HCT116 (cell line): ENCODE measurements at regions not wholly inside any gene's neighbourhood (a gene's known extent, or its start where the extent isn't known, plus 50 kb on each side); places are given as distances from the start of the nearest gene placed in this dataset.

Experiments
- ATAC-seq: fragments of 200-7000 bp; cut with Tn5 transposase; 2 replicates; pipeline ENCODE4 v1.9.1; 2020; ENCODE audit warnings: mild to moderate bottlenecking, moderate library complexity
- BruUV-seq: library from RNA; stranded (reverse); fragments of 400-500 nt; replicated peaks from 2 replicates; lab custom pipeline; 2021; lab: Mats Ljungman, UMichigan
- CTCF ChIA-PET: fragments of 300-600 bp; sonication (Branson Sonifier 250); formaldehyde crosslinking; loops from one replicate; lab custom pipeline; 2021; ENCODE audit warnings: antibody characterized with exemption; lab: Charles Lee
- POLR2A ChIA-PET: fragments of 300-600, 350-600 bp; sonication (Branson Sonifier 250); formaldehyde crosslinking; loops from one replicate; lab custom pipeline; 2021; ENCODE audit warnings: antibody characterized with exemption; lab: Charles Lee
- RAD21 ChIA-PET, 2 experiments: fragments of 300-600 bp; sonication (Branson Sonifier 250); formaldehyde crosslinking; loops; one replicate each; lab custom pipeline; 2023; ENCODE audit warnings: low total read pairs in 2 of 2; ENCODE audit not compliant: uncharacterized antibody in 2 of 2, unreplicated experiment in 2 of 2, low non-redundant PET in 1 of 2; lab: Charles Lee
- DNase-seq: peaks from one replicate; pipeline ENCODE4 v3.0.0-alpha.2; 2010; ENCODE audit warnings: low read depth, low spot score
- H2AFZ ChIP-seq: fragments of 200-600 bp; shearing (Covaris generic), sonication (generic); 2 replicates; pipeline ENCODE4 v1.6.1; 2017; ENCODE audit warnings: low read depth, mixed run types, mixed read lengths, antibody characterized with exemption, low read length; ENCODE audit not compliant: poor library complexity, severe bottlenecking
- H3K27ac ChIP-seq: 2 replicates; pipeline ENCODE4 v1.5.1; 2012; ENCODE audit warnings: low read depth, low read length
- H3K27me3 ChIP-seq: fragments of 200-600 bp; sonication (generic); 2 replicates; pipeline ENCODE4 v1.6.1; 2016; ENCODE audit warnings: mixed run types, low read length, mixed read lengths; ENCODE audit not compliant: insufficient read depth
- H3K36me3 ChIP-seq, 2 experiments: fragments of 200-500 bp in 1 of 2; fragments of 200-600 bp in 1 of 2; sonication (Bioruptor generic) in 1 of 2; sonication (generic) in 1 of 2; 2 replicates each; pipeline versions ENCODE4 v1.5.1 to v1.6.1; 2014 to 2016; ENCODE audit warnings: low read length in 2 of 2, inconsistent platforms in 1 of 2, mixed read lengths in 1 of 2, mixed run types in 1 of 2; ENCODE audit not compliant: insufficient read depth in 2 of 2, control insufficient read depth in 1 of 2
- H3K4me1 ChIP-seq, 2 experiments: fragments of 200-600 bp in 1 of 2; sonication (generic) in 1 of 2; 2 replicates each; pipeline versions ENCODE4 v1.5.1 to v1.6.1; 2012 to 2017; ENCODE audit warnings: low read length in 2 of 2, inconsistent platforms in 1 of 2, mild to moderate bottlenecking in 1 of 2, mixed read lengths in 1 of 2, mixed run types in 1 of 2, moderate library complexity in 1 of 2; ENCODE audit not compliant: insufficient read depth in 2 of 2, control insufficient read depth in 1 of 2
- H3K4me2 ChIP-seq: fragments of 200-600 bp; sonication (generic); 2 replicates; pipeline ENCODE4 v1.6.1; 2017; ENCODE audit warnings: mixed run types, low read length, mixed read lengths
- H3K4me3 ChIP-seq, 2 experiments: fragments of 200-600 bp in 1 of 2; sonication (generic) in 1 of 2; replicated peaks in 1 of 2; 2 replicates each; pipeline ENCODE4 v1.5.1; 2011 to 2016; ENCODE audit warnings: low read length in 2 of 2, control low read depth in 1 of 2, low read depth in 1 of 2, mild to moderate bottlenecking in 1 of 2, mixed read lengths in 1 of 2, mixed run types in 1 of 2
- H3K79me2 ChIP-seq: fragments of 200-600 bp; sonication (generic); 2 replicates; pipeline ENCODE4 v1.6.1; 2017; ENCODE audit warnings: mild to moderate bottlenecking, mixed run types, low read length, moderate library complexity, mixed read lengths; ENCODE audit not compliant: insufficient read depth
- H3K9ac ChIP-seq: fragments of 200-600 bp; sonication (generic); 2 replicates; pipeline ENCODE4 v1.6.1; 2016; ENCODE audit warnings: low read length, mixed read lengths
- H3K9me2 ChIP-seq: fragments of 200-600 bp; sonication (generic), shearing (Covaris generic); 2 replicates; pipeline ENCODE4 v1.6.1; 2017; ENCODE audit warnings: mixed run types, mild to moderate bottlenecking, moderate library complexity; ENCODE audit not compliant: insufficient read depth
- H3K9me3 ChIP-seq, 2 experiments: fragments of 200-500 bp in 1 of 2; fragments of 200-600 bp in 1 of 2; sonication (Bioruptor generic) in 1 of 2; sonication (generic) in 1 of 2; 2 replicates each; pipeline ENCODE4 v1.6.1; 2014 to 2017; ENCODE audit warnings: low read length in 2 of 2, mixed read lengths in 2 of 2, inconsistent platforms in 1 of 2, low read depth in 1 of 2, mild to moderate bottlenecking in 1 of 2, mixed run types in 1 of 2, moderate library complexity in 1 of 2; ENCODE audit not compliant: control insufficient read depth in 1 of 2, insufficient read depth in 1 of 2
- H4K20me1 ChIP-seq: fragments of 200-600 bp; sonication (generic), shearing (Covaris generic); 2 replicates; pipeline ENCODE4 v1.6.1; 2017; ENCODE audit warnings: mixed run types, mild to moderate bottlenecking, moderate library complexity; ENCODE audit not compliant: insufficient read depth
- CBX3 ChIP-seq: IDR thresholded peaks from 2 replicates; pipeline ENCODE4 v1.6.1; 2012; ENCODE audit warnings: low read depth
- CEBPB ChIP-seq: IDR thresholded peaks from 2 replicates; pipeline ENCODE4 v1.6.1; 2012; ENCODE audit warnings: low read depth
- EGR1 ChIP-seq: IDR thresholded peaks from 2 replicates; pipeline ENCODE4 v1.6.1; 2012; ENCODE audit warnings: low read depth
- EZH2phosphoT487 ChIP-seq: fragments of 200-600 bp; IDR thresholded peaks from 2 replicates; pipeline ENCODE4 v1.6.1; 2018; ENCODE audit warnings: antibody characterized with exemption, borderline replicate concordance
- FOSL1 ChIP-seq: IDR thresholded peaks from 2 replicates; pipeline ENCODE4 v1.6.1; 2012; ENCODE audit warnings: low read depth
- JUND ChIP-seq: IDR thresholded peaks from 2 replicates; pipeline ENCODE4 v1.6.1; 2012
- MAX ChIP-seq: IDR thresholded peaks from 2 replicates; pipeline ENCODE4 v1.6.1; 2012
- POLR2A ChIP-seq: IDR thresholded peaks from 2 replicates; pipeline ENCODE4 v1.7.0; 2011; ENCODE audit warnings: borderline replicate concordance; ENCODE audit not compliant: insufficient read depth, insufficient read length; ENCODE audit errors: extremely low read depth
- POLR2AphosphoS5 ChIP-seq: IDR thresholded peaks from 2 replicates; pipeline ENCODE4 v1.6.1; 2011; ENCODE audit warnings: mild to moderate bottlenecking, low read depth, low read length, moderate library complexity
- RAD21 ChIP-seq: IDR thresholded peaks from 2 replicates; pipeline ENCODE4 v1.6.1; 2012; ENCODE audit warnings: low read depth, mild to moderate bottlenecking
- SRF ChIP-seq: IDR thresholded peaks from 2 replicates; pipeline ENCODE4 v1.6.1; 2012; ENCODE audit warnings: low read depth
- YY1 ChIP-seq: IDR thresholded peaks from 2 replicates; pipeline ENCODE4 v1.6.1; 2011; ENCODE audit warnings: low read length, low read depth, moderate library complexity, mild to moderate bottlenecking; ENCODE audit not compliant: insufficient replicate concordance; ENCODE audit errors: extremely low read depth
- ZFX ChIP-seq: fragments of 450-650 bp; IDR thresholded peaks from 2 replicates; pipeline ENCODE4 v1.6.1; 2017
- ZNF274 ChIP-seq: fragments of 200-500 bp; sonication (Bioruptor generic); IDR thresholded peaks from 2 replicates; pipeline ENCODE4 v1.6.1; 2014; ENCODE audit warnings: mild to moderate bottlenecking, low read depth, low read length, inconsistent platforms
- intact Hi-C: fragments of 100-400 bp; cut with micrococcal nuclease; formaldehyde crosslinking; loops from 2 replicates; pipeline ENCODE4 v1.10.0; 2022
- TF ChIP-seq, protein P1 (sequence below), 3 experiments: fragments of 200-600 bp in 1 of 3; sonication (generic) in 1 of 3; IDR thresholded peaks in 2 of 3; conservative IDR thresholded peaks in 1 of 3; 2 replicates each; pipeline ENCODE4 v1.5.1; 2012 to 2017; ENCODE audit warnings: low read depth in 2 of 3, low read length in 2 of 3, antibody characterized with exemption in 1 of 3, borderline replicate concordance in 1 of 3, control low read depth in 1 of 3, mild to moderate bottlenecking in 1 of 3, mixed read lengths in 1 of 3, mixed run types in 1 of 3, moderate library complexity in 1 of 3; ENCODE audit not compliant: insufficient read depth in 1 of 3

DNA sequence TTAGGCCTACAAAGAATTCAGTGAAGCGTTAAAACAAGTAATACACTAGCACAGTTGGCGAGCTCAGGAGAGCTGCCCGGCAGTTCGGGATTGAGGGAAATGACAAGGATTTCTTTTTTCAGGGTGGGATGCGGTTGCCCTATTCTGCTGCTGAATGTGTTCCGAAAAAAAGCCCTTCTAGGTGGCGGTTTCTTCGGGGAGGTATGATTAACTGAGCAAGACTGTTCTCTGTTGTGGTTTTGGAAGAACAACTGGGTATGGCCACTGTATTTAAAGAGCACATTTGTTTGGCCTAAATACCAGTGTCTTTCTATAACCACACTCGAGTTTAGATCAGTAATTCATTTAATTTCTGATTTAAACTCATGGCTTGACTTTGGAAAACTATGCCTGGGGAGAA, 459.7 kb upstream of the FAT1 start:
- intact Hi-C loops, result no loop called here
- H3K4me2 ChIP-seq, result no peak overlapping the region

DNA sequence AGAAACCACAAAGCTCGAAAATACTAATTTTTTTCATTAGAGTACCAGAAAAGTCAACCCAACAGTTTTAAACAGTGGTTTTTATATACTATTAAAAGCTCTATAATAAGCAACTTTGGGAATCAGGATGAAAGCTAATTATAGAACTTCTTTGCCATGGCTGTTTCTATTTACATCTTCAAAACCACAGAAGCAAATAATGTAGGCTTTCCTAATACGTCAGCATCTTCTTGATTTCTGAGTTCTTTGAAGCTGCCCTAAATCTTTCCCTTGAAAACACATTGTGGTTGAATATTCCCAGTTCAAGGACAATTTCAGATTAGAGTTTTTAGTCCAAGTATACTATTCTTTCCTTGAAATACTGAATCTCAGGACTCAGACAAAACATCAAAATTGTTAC, 460.2 kb upstream of the FAT1 start:
- Histone ChIP-seq H3K9ac (no peak overlapping the region), H4K20me1 (no peaks in the 10 kb centered on the region), H2AFZ (no peak overlapping the region), H3K9me2 (no peaks in the 10 kb centered on the region), H3K4me1 (no peaks in the 10 kb centered on the region), H3K4me2 (no peak overlapping the region), H3K4me3 (no peak overlapping the region), H3K27ac (no peak overlapping the region), H3K79me2 (no peaks in the 10 kb centered on the region), H3K9me3 (no peaks in the 10 kb centered on the region), H3K36me3 (no peaks in the 10 kb centered on the region), H3K27me3 (no peaks in the 10 kb centered on the region)
- no peak for DNase-seq
- ChIA-PET RAD21 (no interaction called here), POLR2A (no interaction called here), CTCF (interaction anchor here (1.2 kb wide), 1 partner anchor 9 kb away, joined by 4 read pairs; no protein-coding TSS in a partner anchor)
- ATAC-seq, result no peak
- intact Hi-C loops, result no loop called here
- TF ChIP-seq ZFX (no peak), EZH2phosphoT487 (no peak), YY1 (no peak), POLR2A (no peak), POLR2AphosphoS5 (no peak), CBX3 (no peak), FOSL1 (no peak), MAX (no peak), RAD21 (no peak), SRF (no peak), ZNF274 (no peak), CEBPB (no peak), EGR1 (no peak), JUND (no peak)
- TF ChIP-seq, protein P1, sequence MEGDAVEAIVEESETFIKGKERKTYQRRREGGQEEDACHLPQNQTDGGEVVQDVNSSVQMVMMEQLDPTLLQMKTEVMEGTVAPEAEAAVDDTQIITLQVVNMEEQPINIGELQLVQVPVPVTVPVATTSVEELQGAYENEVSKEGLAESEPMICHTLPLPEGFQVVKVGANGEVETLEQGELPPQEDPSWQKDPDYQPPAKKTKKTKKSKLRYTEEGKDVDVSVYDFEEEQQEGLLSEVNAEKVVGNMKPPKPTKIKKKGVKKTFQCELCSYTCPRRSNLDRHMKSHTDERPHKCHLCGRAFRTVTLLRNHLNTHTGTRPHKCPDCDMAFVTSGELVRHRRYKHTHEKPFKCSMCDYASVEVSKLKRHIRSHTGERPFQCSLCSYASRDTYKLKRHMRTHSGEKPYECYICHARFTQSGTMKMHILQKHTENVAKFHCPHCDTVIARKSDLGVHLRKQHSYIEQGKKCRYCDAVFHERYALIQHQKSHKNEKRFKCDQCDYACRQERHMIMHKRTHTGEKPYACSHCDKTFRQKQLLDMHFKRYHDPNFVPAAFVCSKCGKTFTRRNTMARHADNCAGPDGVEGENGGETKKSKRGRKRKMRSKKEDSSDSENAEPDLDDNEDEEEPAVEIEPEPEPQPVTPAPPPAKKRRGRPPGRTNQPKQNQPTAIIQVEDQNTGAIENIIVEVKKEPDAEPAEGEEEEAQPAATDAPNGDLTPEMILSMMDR (IDR thresholded peaks at IDR 0.05 in 2 of 3, conservative IDR thresholded peaks at IDR 0.05 in 1 of 3; ENCODE audit: borderline replicate concordance in 1 of 3, insufficient read depth in 1 of 3, low read depth in 2 of 3, low read length in 2 of 3), result no peak
- no TSS peak for BruUV-seq

More for the DNA sequence above, 459.7 kb upstream of the FAT1 start:
- Histone ChIP-seq H3K9me3 (no peaks in the 10 kb centered on the region), H3K9ac (no peak overlapping the region), H3K79me2 (no peaks in the 10 kb centered on the region), H3K27ac (no peak overlapping the region), H3K9me2 (no peaks in the 10 kb centered on the region), H3K4me1 (no peaks in the 10 kb centered on the region), H3K4me3 (no peak overlapping the region), H4K20me1 (no peaks in the 10 kb centered on the region), H2AFZ (no peak overlapping the region), H3K36me3 (no peaks in the 10 kb centered on the region), H3K27me3 (no peaks in the 10 kb centered on the region)
- ChIA-PET POLR2A (no interaction called here), RAD21 (no interaction called here), CTCF (interaction anchor here (1.2 kb wide), 1 partner anchor 8 kb away, joined by 4 read pairs; no protein-coding TSS in a partner anchor)
- ATAC-seq, result no peak
- no peak for DNase-seq
- TF ChIP-seq, protein P1 (IDR thresholded peaks at IDR 0.05 in 2 of 3, conservative IDR thresholded peaks at IDR 0.05 in 1 of 3; ENCODE audit: borderline replicate concordance in 1 of 3, insufficient read depth in 1 of 3, low read depth in 2 of 3, low read length in 2 of 3), result no peak
- no peak for TF ChIP-seq EZH2phosphoT487
- TF ChIP-seq SRF, result no peak
- BruUV-seq, result no TSS peak
